Frontal cortex (tissue), 3 donors: ENCODE measurements at regions not wholly inside any gene's neighbourhood (a gene's known extent, or its start where the extent isn't known, plus 50 kb on each side); places are given as distances from the start of the nearest gene placed in this dataset.
"Not testable (repeated sequence)": the region's sequence is repeated elsewhere in the genome, so short reads cannot be mapped to it uniquely, and the experiment has no call there.

Experiments
- DNase-seq, 2 donors: peaks; one replicate each; pipeline ENCODE4 v3.0.0; 2012; ENCODE audit warnings: low spot score in 2 of 2
- FAIRE-seq: peaks from 2 replicates; lab custom pipeline; 2012; peaks lifted over from hg19 to GRCh38; lab: Jason Lieb, UNC
- donor health status: control.
- donor health status: control.
- donor health status: control.

- no peak for FAIRE-seq
- DNase-seq = no peak
These were observed 80.8 kb upstream of the PTPN1 start for GRCh38 chr20:50429412-50429811.

GRCh38 chr20:50431066-50431450 is 79.1 kb upstream of the PTPN1 start:
- FAIRE-seq (no peak), DNase-seq (no peak)

GRCh38 chr20:50433001-50433761 is 77.0 kb upstream of the PTPN1 start:
- FAIRE-seq (no peak), DNase-seq (no peak)

- no peak for DNase-seq
- FAIRE-seq = no peak
These were observed 75.9 kb upstream of the PTPN1 start for GRCh38 chr20:50434321-50434652.

GRCh38 chr20:50434653-50435396 is 75.4 kb upstream of the PTPN1 start:
- no peak for DNase-seq
- FAIRE-seq = no peak

GRCh38 chr20:50435397-50436051 is 74.7 kb upstream of the PTPN1 start:
- no peak for DNase-seq
- FAIRE-seq = no peak

GRCh38 chr20:50436052-50436656 is 74.0 kb upstream of the PTPN1 start:
- no peak for DNase-seq
- FAIRE-seq = no peak

GRCh38 chr20:50436696-50437095 is 73.5 kb upstream of the PTPN1 start:
- DNase-seq = no peak
- FAIRE-seq = no peak

GRCh38 chr20:50438986-50439407 is 71.2 kb upstream of the PTPN1 start:
- no peak for DNase-seq
- no peak for FAIRE-seq

GRCh38 chr20:50439539-50440453 is 70.4 kb upstream of the PTPN1 start:
- FAIRE-seq = no peak
- DNase-seq = no peak

GRCh38 chr20:50442512-50442911 is 67.7 kb upstream of the PTPN1 start:
- FAIRE-seq (no peak), DNase-seq (no peak)

GRCh38 chr20:50445354-50446151 is 64.6 kb upstream of the PTPN1 start:
- DNase-seq = no peak
- FAIRE-seq = no peak

- DNase-seq (no peak), FAIRE-seq (no peak)
These were observed 63.7 kb upstream of the PTPN1 start for GRCh38 chr20:50446351-50447101.

- no peak for FAIRE-seq
- no peak for DNase-seq
These were observed 62.9 kb upstream of the PTPN1 start for GRCh38 chr20:50447102-50447804.

GRCh38 chr20:50447817-50448216 is 62.4 kb upstream of the PTPN1 start:
- FAIRE-seq = no peak
- DNase-seq = no peak

GRCh38 chr20:50448625-50449403 is 61.4 kb upstream of the PTPN1 start:
- FAIRE-seq = not testable (repeated sequence)

More at GRCh38 chr20:50448625-50449403, 61.4 kb upstream of the PTPN1 start:
- not testable (repeated sequence) for DNase-seq
